Osteoblast (primary cell): ENCODE measurements at regions not wholly inside any gene's neighbourhood (a gene's known extent, or its start where the extent isn't known, plus 50 kb on each side); places are given as distances from the start of the nearest gene placed in this dataset.

ENCODE experiments used
- DNase-seq: peaks from one replicate; pipeline ENCODE4 v3.0.0; 2011; ENCODE audit warnings: low spot score, mixed read lengths; ENCODE audit not compliant: insufficient read length; ENCODE audit errors: missing footprints
- H2AFZ ChIP-seq: 2 replicates; pipeline ENCODE4 v1.6.0; 2011; ENCODE audit warnings: mild to moderate bottlenecking, low read length
- H3K27ac ChIP-seq: 2 replicates; pipeline ENCODE4 v1.5.1; 2011; ENCODE audit warnings: mild to moderate bottlenecking, low read depth, low read length, moderate library complexity
- H3K27me3 ChIP-seq: 2 replicates; pipeline ENCODE4 v1.6.0; 2012; ENCODE audit warnings: mild to moderate bottlenecking, control low read depth, inconsistent platforms, low read length, moderate library complexity; ENCODE audit not compliant: insufficient read depth
- H3K36me3 ChIP-seq: 2 replicates; pipeline ENCODE4 v1.5.1; 2011; ENCODE audit warnings: mild to moderate bottlenecking, low read length, control low read depth, moderate library complexity; ENCODE audit not compliant: insufficient read depth
- H3K4me1 ChIP-seq: 2 replicates; pipeline ENCODE4 v1.5.1; 2011; ENCODE audit warnings: mild to moderate bottlenecking, low read length, control low read depth, moderate library complexity; ENCODE audit not compliant: insufficient read depth
- H3K4me2 ChIP-seq: 2 replicates; pipeline ENCODE4 v1.6.0; 2011; ENCODE audit warnings: mild to moderate bottlenecking, low read length; ENCODE audit not compliant: insufficient read depth
- H3K4me3 ChIP-seq: fragments of 200-600 bp; sonication (generic); 3 replicates; pipeline ENCODE4 v1.5.1; 2012; ENCODE audit warnings: mild to moderate bottlenecking, low read length, inconsistent platforms; ENCODE audit not compliant: insufficient read depth
- H3K79me2 ChIP-seq: 2 replicates; pipeline ENCODE4 v1.6.0; 2012; ENCODE audit warnings: mild to moderate bottlenecking, low read length, control low read depth, inconsistent platforms; ENCODE audit not compliant: insufficient read depth
- H3K9me3 ChIP-seq: 2 replicates; pipeline ENCODE4 v1.5.1; 2011; ENCODE audit warnings: low read depth, low read length, control low read depth
- H4K20me1 ChIP-seq: 2 replicates; pipeline ENCODE4 v1.6.0; 2012; ENCODE audit warnings: mild to moderate bottlenecking, low read length, control low read depth; ENCODE audit not compliant: insufficient read depth
- CTCF ChIP-seq: IDR thresholded peaks from 2 replicates; pipeline ENCODE4 v1.5.1; 2011; ENCODE audit warnings: mild to moderate bottlenecking, low read depth, low read length, moderate library complexity; ENCODE audit errors: extremely low read depth

- Histone ChIP-seq H3K79me2 (no peaks in the 10 kb centered on the region), H3K36me3 (no peaks in the 10 kb centered on the region), H3K9me3 (no peaks in the 10 kb centered on the region), H2AFZ (no peak overlapping the region), H4K20me1 (no peaks in the 10 kb centered on the region), H3K4me3 (no peak overlapping the region), H3K27me3 (no peaks in the 10 kb centered on the region), H3K4me2 (no peak overlapping the region), H3K4me1 (no peaks in the 10 kb centered on the region), H3K27ac (no peak overlapping the region)
- no peak for DNase-seq
- no peak for TF ChIP-seq CTCF
These were observed 171.8 kb upstream of the CLNK start for GRCh38 chr4:10856271-10856782.

- no peak for TF ChIP-seq CTCF
- Histone ChIP-seq H3K36me3 (no peaks in the 10 kb centered on the region), H3K27me3 (no peaks in the 10 kb centered on the region), H3K79me2 (no peaks in the 10 kb centered on the region), H4K20me1 (no peaks in the 10 kb centered on the region), H3K27ac (no peak overlapping the region), H3K9me3 (no peaks in the 10 kb centered on the region), H3K4me2 (no peak overlapping the region), H2AFZ (no peak overlapping the region), H3K4me1 (no peaks in the 10 kb centered on the region), H3K4me3 (no peak overlapping the region)
- no peak for DNase-seq
These were observed 168.6 kb upstream of the CLNK start for GRCh38 chr4:10853196-10853595.

GRCh38 chr4:10841697-10842096, 157.1 kb upstream of the CLNK start:
- Histone ChIP-seq H3K4me3 (no peak overlapping the region), H3K79me2 (no peaks in the 10 kb centered on the region), H3K4me2 (no peak overlapping the region), H4K20me1 (no peaks in the 10 kb centered on the region), H3K4me1 (no peaks in the 10 kb centered on the region), H3K9me3 (no peaks in the 10 kb centered on the region), H3K27me3 (no peaks in the 10 kb centered on the region), H3K27ac (no peak overlapping the region), H3K36me3 (no peaks in the 10 kb centered on the region), H2AFZ (no peak overlapping the region)
- no peak for TF ChIP-seq CTCF
- DNase-seq: no peak

GRCh38 chr4:10837151-10837550, 152.6 kb upstream of the CLNK start:
- Histone ChIP-seq H3K79me2 (no peaks in the 10 kb centered on the region), H3K9me3 (no peaks in the 10 kb centered on the region), H4K20me1 (no peaks in the 10 kb centered on the region), H3K27me3 (no peaks in the 10 kb centered on the region), H3K4me2 (no peak overlapping the region), H3K4me3 (no peak overlapping the region), H2AFZ (no peak overlapping the region), H3K36me3 (no peaks in the 10 kb centered on the region), H3K4me1 (no peaks in the 10 kb centered on the region), H3K27ac (no peak overlapping the region)
- no peak for TF ChIP-seq CTCF
- no peak for DNase-seq
